IMR-90 (cell line): ENCODE measurements at regions not wholly inside any gene's neighbourhood (a gene's known extent, or its start where the extent isn't known, plus 50 kb on each side); places are given as distances from the start of the nearest gene placed in this dataset.

Experiments
- ATAC-seq: fragments of 200-7000 bp; cut with Tn5 transposase; 2 replicates; pipeline ENCODE4 v1.9.1; 2020; ENCODE audit warnings: low read depth, mild to moderate bottlenecking, moderate library complexity
- BruUV-seq: library from RNA; stranded (reverse); fragments of 400-500 nt; replicated peaks from 2 replicates; lab custom pipeline; 2021; lab: Mats Ljungman, UMichigan
- CTCF ChIA-PET: fragments of 300-600 bp; formaldehyde crosslinking; extraction: SDS; loops from one replicate; lab custom pipeline; 2021; ENCODE audit warnings: antibody characterized with exemption; lab: Yijun Ruan, JAX
- POLR2A ChIA-PET: fragments of 300-600 bp; sonication (Branson Sonifier 250); formaldehyde crosslinking; loops from one replicate; lab custom pipeline; 2022; ENCODE audit warnings: antibody characterized with exemption; ENCODE audit not compliant: unreplicated experiment; lab: Charles Lee
- DNase-seq: peaks from one replicate; pipeline ENCODE4 v3.0.0; 2013
- H2AFZ ChIP-seq: replicated peaks from 2 replicates; pipeline ENCODE3; 2013; ENCODE audit warnings: low read length, mild to moderate bottlenecking; ENCODE audit not compliant: poor library complexity
- H2AK5ac ChIP-seq: 2 replicates; pipeline ENCODE4 v1.6.1; 2013; ENCODE audit warnings: low read depth, low read length, inconsistent platforms
- H2AK9ac ChIP-seq: replicated peaks from 2 replicates; pipeline ENCODE3; 2013; ENCODE audit warnings: mild to moderate bottlenecking, low read depth, low read length, moderate library complexity; ENCODE audit not compliant: poor library complexity
- H2BK120ac ChIP-seq: 2 replicates; pipeline ENCODE4 v1.6.1; 2013; ENCODE audit warnings: low read depth, low read length, inconsistent platforms
- H2BK15ac ChIP-seq: 3 replicates; pipeline ENCODE4 v1.6.1; 2013; ENCODE audit warnings: low read depth, low read length, inconsistent platforms
- H2BK20ac ChIP-seq: 2 replicates; pipeline ENCODE4 v1.6.1; 2013; ENCODE audit warnings: low read depth, mild to moderate bottlenecking, inconsistent platforms, low read length, moderate library complexity
- H2BK5ac ChIP-seq: 2 replicates; pipeline ENCODE4 v1.6.1; 2013; ENCODE audit warnings: mild to moderate bottlenecking, low read depth, low read length, inconsistent platforms; ENCODE audit not compliant: poor library complexity, severe bottlenecking
- H3K14ac ChIP-seq: replicated peaks from 2 replicates; pipeline ENCODE4 v1.6.1; 2013; ENCODE audit warnings: low read depth, low read length, inconsistent platforms
- H3K18ac ChIP-seq: 2 replicates; pipeline ENCODE4 v1.6.1; 2013; ENCODE audit warnings: low read depth, low read length, control low read depth
- H3K23ac ChIP-seq: 2 replicates; pipeline ENCODE4 v1.6.1; 2013; ENCODE audit warnings: low read depth, low read length, inconsistent platforms
- H3K27ac ChIP-seq: 2 replicates; pipeline ENCODE4 v1.5.1; 2013; ENCODE audit warnings: mild to moderate bottlenecking, control low read depth, low read length; ENCODE audit not compliant: insufficient read depth
- H3K27me3 ChIP-seq: 2 replicates; pipeline ENCODE4 v1.6.1; 2013; ENCODE audit warnings: low read length; ENCODE audit not compliant: control insufficient read depth, insufficient read depth
- H3K36me3 ChIP-seq: 2 replicates; pipeline ENCODE4 v1.6.1; 2013; ENCODE audit warnings: low read length, mixed read lengths; ENCODE audit not compliant: control insufficient read depth, insufficient read depth
- H3K4ac ChIP-seq: 2 replicates; pipeline ENCODE4 v1.6.1; 2013; ENCODE audit warnings: low read depth, low read length, inconsistent platforms
- H3K4me1 ChIP-seq: 2 replicates; pipeline ENCODE4 v1.6.1; 2013; ENCODE audit warnings: low read length, mixed read lengths; ENCODE audit not compliant: control insufficient read depth, insufficient read depth
- H3K4me2 ChIP-seq: 2 replicates; pipeline ENCODE4 v1.6.1; 2013; ENCODE audit warnings: low read depth, mild to moderate bottlenecking, control low read depth, low read length, moderate library complexity
- H3K4me3 ChIP-seq: 2 replicates; pipeline ENCODE4 v1.5.1; 2013; ENCODE audit warnings: low read depth, mild to moderate bottlenecking, control low read depth, low read length, moderate library complexity; ENCODE audit not compliant: insufficient read depth
- H3K56ac ChIP-seq: 2 replicates; pipeline ENCODE4 v1.6.1; 2013; ENCODE audit warnings: low read length, inconsistent platforms; ENCODE audit not compliant: insufficient read depth; ENCODE audit errors: extremely low read depth
- H3K79me1 ChIP-seq, 2 experiments: 2 replicates each; pipeline ENCODE4 v1.6.1; 2013; ENCODE audit warnings: low read length in 2 of 2, inconsistent platforms in 1 of 2, low read depth in 1 of 2
- H3K9ac ChIP-seq: 2 replicates; pipeline ENCODE4 v1.6.1; 2013; ENCODE audit warnings: low read depth, low read length, control low read depth
- H3K9me1 ChIP-seq: 2 replicates; pipeline ENCODE4 v1.6.1; 2013; ENCODE audit warnings: low read length, inconsistent platforms; ENCODE audit not compliant: insufficient read depth
- H3K9me3 ChIP-seq: 2 replicates; pipeline ENCODE4 v1.6.1; 2013; ENCODE audit warnings: low read length; ENCODE audit not compliant: control insufficient read depth, insufficient read depth
- H4K20me1 ChIP-seq: 2 replicates; pipeline ENCODE4 v1.6.1; 2013; ENCODE audit warnings: low read length, inconsistent platforms; ENCODE audit not compliant: insufficient read depth
- H4K5ac ChIP-seq: 2 replicates; pipeline ENCODE4 v1.6.1; 2013; ENCODE audit warnings: mild to moderate bottlenecking, low read depth, low read length, control low read depth
- H4K8ac ChIP-seq, 2 experiments: 2 replicates each; pipeline ENCODE4 v1.6.1; 2013; ENCODE audit warnings: low read depth in 2 of 2, low read length in 2 of 2, control low read depth in 1 of 2, inconsistent platforms in 1 of 2
- H4K91ac ChIP-seq: 2 replicates; pipeline ENCODE4 v1.6.1; 2013; ENCODE audit warnings: low read depth, low read length, inconsistent platforms; ENCODE audit not compliant: insufficient read depth
- BHLHE40 ChIP-seq: fragments of 150-350 bp; IDR thresholded peaks from 2 replicates; pipeline ENCODE4 v1.6.1; 2016; ENCODE audit warnings: mild to moderate bottlenecking, low read depth, low read length
- CEBPB ChIP-seq: IDR thresholded peaks from 2 replicates; pipeline ENCODE4 v1.6.1; 2012; ENCODE audit warnings: low read depth, low read length, improper control_type of control experiment
- CHD1 ChIP-seq: IDR thresholded peaks from 2 replicates; pipeline ENCODE4 v1.6.1; 2012; ENCODE audit warnings: low read depth, low read length, improper control_type of control experiment
- CTCF ChIP-seq: conservative IDR thresholded peaks from 2 replicates; pipeline ENCODE4 v1.5.1; 2012; ENCODE audit warnings: mild to moderate bottlenecking, low read depth, low read length, improper control_type of control experiment
- ELK1 ChIP-seq: fragments of 150-350 bp; IDR thresholded peaks from 2 replicates; pipeline ENCODE4 v1.6.1; 2016; ENCODE audit warnings: low read depth, mild to moderate bottlenecking, low read length, moderate library complexity, borderline replicate concordance
- FOS ChIP-seq: fragments of 150-350 bp; IDR thresholded peaks from 2 replicates; pipeline ENCODE4 v1.6.1; 2016; ENCODE audit warnings: low read depth, low read length
- MAFK ChIP-seq: IDR thresholded peaks from 2 replicates; pipeline ENCODE4 v1.6.1; 2012; ENCODE audit warnings: low read depth, low read length, improper control_type of control experiment
- MAZ ChIP-seq: IDR thresholded peaks from 2 replicates; pipeline ENCODE4 v1.6.1; 2012; ENCODE audit warnings: low read depth, mild to moderate bottlenecking, low read length, improper control_type of control experiment, moderate library complexity, borderline replicate concordance
- MXI1 ChIP-seq: IDR thresholded peaks from 2 replicates; pipeline ENCODE4 v1.6.1; 2012; ENCODE audit warnings: low read depth, mild to moderate bottlenecking, low read length, moderate library complexity, borderline replicate concordance
- NFE2L2 ChIP-seq: fragments of 150-350 bp; IDR thresholded peaks from 2 replicates; pipeline ENCODE4 v1.6.1; 2016; ENCODE audit warnings: low read depth, mild to moderate bottlenecking, low read length
- POLR2A ChIP-seq: IDR thresholded peaks from 2 replicates; pipeline ENCODE4 v1.6.1; 2012; ENCODE audit warnings: mild to moderate bottlenecking, low read depth, low read length
- RAD21 ChIP-seq: IDR thresholded peaks from 2 replicates; pipeline ENCODE4 v1.6.1; 2012; ENCODE audit warnings: low read length, improper control_type of control experiment
- RCOR1 ChIP-seq: IDR thresholded peaks from 2 replicates; pipeline ENCODE4 v1.6.1; 2012; ENCODE audit warnings: mild to moderate bottlenecking, low read length, improper control_type of control experiment; ENCODE audit not compliant: insufficient replicate concordance
- RFX5 ChIP-seq: IDR thresholded peaks from 2 replicates; pipeline ENCODE4 v1.8.0; 2012; ENCODE audit warnings: low read depth, mild to moderate bottlenecking, low read length, moderate library complexity
- SMC3 ChIP-seq: fragments of 150-350 bp; IDR thresholded peaks from 2 replicates; pipeline ENCODE4 v1.6.1; 2016; ENCODE audit warnings: low read depth, mild to moderate bottlenecking, antibody characterized with exemption, low read length, moderate library complexity
- USF2 ChIP-seq: fragments of 150-350 bp; IDR thresholded peaks from 2 replicates; pipeline ENCODE4 v1.6.1; 2017; ENCODE audit warnings: mild to moderate bottlenecking, antibody characterized with exemption, low read length, low read depth
- WGBS, 2 experiments: methylation state at CpG; one replicate each; pipeline versions ENCODE4 v1.1.5 to v1.1.7; 2013; ENCODE audit warnings: missing lambda C conversion rate in 2 of 2; ENCODE audit not compliant: insufficient read length in 1 of 2; ENCODE audit errors: extremely low coverage in 2 of 2; 5-methylcytosine and 5-hydroxymethylcytosine counted together
- dilution Hi-C: fragments of 300-500 bp; cut with HindIII; formaldehyde crosslinking; loops from one replicate; pipeline ENCODE4 v1.14.3; 2018; ENCODE audit warnings: low sequenced_read_pairs; ENCODE audit not compliant: unreplicated experiment
- in situ Hi-C: fragments of 300-500 bp; cut with MboI; formaldehyde crosslinking; loops from 3 replicates; pipeline ENCODE4 v1.14.3; 2019; ENCODE audit warnings: low sequenced_read_pairs, inconsistent platforms, mixed read lengths
- intact Hi-C: fragments of 100-400 bp; cut with micrococcal nuclease; formaldehyde crosslinking; loops from 2 replicates; pipeline ENCODE4 v1.10.0; 2022

GRCh38 chr1:95852483-95853070 is 618.6 kb downstream of the RWDD3 start:
- dilution Hi-C loops (no loop called here), intact Hi-C loops (no loop called here), in situ Hi-C loops (no loop called here)
- 10% methylated on average over 3 of the region's 7 CpGs; no CpG with 5 or more reads in 1 of the 2 experiments for WGBS, 2 experiments
- Histone ChIP-seq H2AK5ac (no peak overlapping the region), H2AK9ac (no peak overlapping the region), H3K9ac (no peak overlapping the region), H3K79me1 (no peaks in the 10 kb centered on the region), H3K14ac (no peak overlapping the region), H2BK15ac (no peak overlapping the region), H4K91ac (no peak overlapping the region), H3K4me1 (no peaks in the 10 kb centered on the region), H3K18ac (no peak overlapping the region), H3K36me3 (no peaks in the 10 kb centered on the region), H3K27me3 (no peaks in the 10 kb centered on the region), H3K23ac (no peak overlapping the region), H3K4ac (no peak overlapping the region), H3K9me3 (no peaks in the 10 kb centered on the region), H2BK20ac (no peak overlapping the region), H3K56ac (no peak overlapping the region), H2BK5ac (no peak overlapping the region), H3K4me2 (no peak overlapping the region), H2AFZ (no peak overlapping the region), H4K8ac (no peak overlapping the region), H4K20me1 (no peaks in the 10 kb centered on the region), H3K4me3 (no peak overlapping the region), H3K27ac (no peak overlapping the region), H3K9me1 (no peaks in the 10 kb centered on the region), H2BK120ac (no peak overlapping the region), H4K5ac (no peak overlapping the region)
- TF ChIP-seq CEBPB (no peak), MAZ (no peak), MAFK (no peak), RAD21 (no peak), MXI1 (no peak), SMC3 (no peak), BHLHE40 (no peak), CHD1 (no peak), USF2 (no peak), RCOR1 (no peak), RFX5 (no peak), NFE2L2 (no peak), FOS (no peak), POLR2A (no peak), CTCF (no peak), ELK1 (no peak)
- DNase-seq (no peak), ATAC-seq (no peak)
- no TSS peak for BruUV-seq
- POLR2A ChIA-PET: no interaction called here
- CTCF ChIA-PET: no interaction called here
